HepG2 (cell line): ENCODE measurements at regions not wholly inside any gene's neighbourhood (a gene's known extent, or its start where the extent isn't known, plus 50 kb on each side); places are given as distances from the start of the nearest gene placed in this dataset.
A peak's percentile ranks its signal among the peaks of the same experiment; 100 is the strongest.

Experiments
- ATAC-seq: fragments of 200-7000 bp; cut with Tn5 transposase; 3 replicates; pipeline ENCODE4 v1.9.1; 2020; ENCODE audit warnings: mild to moderate bottlenecking, moderate library complexity
- BruUV-seq: library from RNA; stranded (reverse); fragments of 400-500 nt; replicated peaks from 2 replicates; lab custom pipeline; 2021; lab: Mats Ljungman, UMichigan
- CTCF ChIA-PET: fragments of 300-600 bp; formaldehyde crosslinking; extraction: SDS; loops from one replicate; lab custom pipeline; 2021; ENCODE audit warnings: low total read pairs, inconsistent platforms, low intra/inter-chr PET ratio; lab: Yijun Ruan, JAX
- POLR2A ChIA-PET: fragments of 350-600 bp; sonication (Branson Sonifier 250); formaldehyde crosslinking; loops from one replicate; lab custom pipeline; 2020; ENCODE audit warnings: antibody characterized with exemption, inconsistent platforms; lab: Yijun Ruan, JAX
- DNase-seq: peaks from one replicate; pipeline ENCODE4 v3.0.0-alpha.2; 2015; ENCODE audit warnings: low spot score
- FAIRE-seq: peaks from 3 replicates; lab custom pipeline; 2011; peaks lifted over from hg19 to GRCh38; lab: Jason Lieb, UNC
- H2AFZ ChIP-seq: one replicate; pipeline ENCODE4 v1.6.1; 2011; ENCODE audit warnings: low read length, inconsistent platforms
- H3K27ac ChIP-seq: fragments of 300-600 bp; 3 replicates; pipeline ENCODE4 v1.8.0; 2011; ENCODE audit warnings: mixed run types, mild to moderate bottlenecking, mixed read lengths, low read length, inconsistent platforms; ENCODE audit not compliant: insufficient read depth; ENCODE audit errors: extremely low read length
- H3K27me3 ChIP-seq, 2 experiments: fragments of 200-600 bp in 1 of 2; 2 replicates in 1 of 2; 3 replicates in 1 of 2; pipeline versions ENCODE4 v1.6.0 to v1.8.0; 2011; ENCODE audit warnings: low read length in 2 of 2, mild to moderate bottlenecking in 2 of 2, moderate library complexity in 2 of 2, inconsistent platforms in 1 of 2; ENCODE audit not compliant: insufficient read depth in 2 of 2, control insufficient read depth in 1 of 2
- H3K36me3 ChIP-seq, 2 experiments: fragments of 200-600 bp in 1 of 2; replicated peaks in 1 of 2; 2 replicates in 1 of 2; 3 replicates in 1 of 2; pipeline versions ENCODE4 v1.5.1 to v1.8.0; 2011; ENCODE audit warnings: low read length in 2 of 2, inconsistent platforms in 1 of 2; ENCODE audit not compliant: insufficient read depth in 2 of 2, control insufficient read depth in 1 of 2
- H3K4me1 ChIP-seq: 2 replicates; pipeline ENCODE4 v1.5.1; 2012; ENCODE audit warnings: low read length, inconsistent platforms; ENCODE audit not compliant: insufficient read depth
- H3K4me2 ChIP-seq: 2 replicates; pipeline ENCODE4 v1.6.0; 2011; ENCODE audit warnings: low read depth, low read length, inconsistent platforms
- H3K4me3 ChIP-seq, 3 experiments: fragments of 200-600 bp in 1 of 3; sonication (generic), shearing (Covaris generic) in 1 of 3; replicated peaks in 1 of 3; 2 replicates each; pipeline ENCODE4 v1.5.1; 2011 to 2016; ENCODE audit warnings: low read length in 3 of 3, inconsistent platforms in 2 of 3, low read depth in 2 of 3, mild to moderate bottlenecking in 2 of 3, control low read depth in 1 of 3, mixed read lengths in 1 of 3; ENCODE audit not compliant: insufficient read depth in 1 of 3
- H3K79me2 ChIP-seq: one replicate; pipeline ENCODE4 v1.6.1; 2011; ENCODE audit warnings: low read length, inconsistent platforms; ENCODE audit not compliant: insufficient read depth
- H3K9ac ChIP-seq: 2 replicates; pipeline ENCODE4 v1.6.0; 2011; ENCODE audit warnings: mild to moderate bottlenecking, low read depth, low read length, inconsistent platforms; ENCODE audit not compliant: insufficient read depth
- H3K9me3 ChIP-seq: 2 replicates; pipeline ENCODE4 v1.5.1; 2012; ENCODE audit warnings: mild to moderate bottlenecking, low read length
- H4K20me1 ChIP-seq: 2 replicates; pipeline ENCODE4 v1.6.0; 2011; ENCODE audit warnings: inconsistent platforms, mild to moderate bottlenecking, low read length, moderate library complexity; ENCODE audit not compliant: insufficient read depth
- ARID3A ChIP-seq: IDR thresholded peaks from 2 replicates; pipeline ENCODE4 v1.6.1; 2012; ENCODE audit warnings: low read depth, low read length, improper control_type of control experiment
- CENPT ChIP-seq: sonication (generic); formaldehyde crosslinking; IDR thresholded peaks from 2 replicates; pipeline ENCODE4 v1.8.0; 2022; ENCODE audit warnings: low read depth, mild to moderate bottlenecking, moderate library complexity, missing genetic modification reagents
- HES4 ChIP-seq: sonication (generic); formaldehyde crosslinking; IDR thresholded peaks from 2 replicates; pipeline ENCODE4 v1.9.0; 2021; ENCODE audit warnings: mild to moderate bottlenecking, missing genetic modification reagents, borderline replicate concordance
- HNRNPUL1 ChIP-seq: fragments of 200-400 bp; formaldehyde crosslinking; IDR thresholded peaks from 2 replicates; pipeline ENCODE4 v1.6.1; 2017; ENCODE audit warnings: low read depth, mild to moderate bottlenecking, low read length, moderate library complexity
- SIX1 ChIP-seq: sonication (generic); formaldehyde crosslinking; IDR thresholded peaks from 2 replicates; pipeline ENCODE4 v1.4.0; 2020; ENCODE audit warnings: missing genetic modification reagents, borderline replicate concordance
- SMAD3 ChIP-seq: sonication (generic); formaldehyde crosslinking; IDR thresholded peaks from 2 replicates; pipeline ENCODE4 v1.4.0; 2020; ENCODE audit warnings: missing genetic modification reagents
- THRA ChIP-seq: sonication (generic); formaldehyde crosslinking; IDR thresholded peaks from 2 replicates; pipeline ENCODE4 v1.4.0; 2020; ENCODE audit warnings: missing genetic modification reagents, borderline replicate concordance
- ZNF138 ChIP-seq: sonication (generic); formaldehyde crosslinking; IDR thresholded peaks from 2 replicates; pipeline ENCODE4 v1.5.0; 2020; ENCODE audit warnings: mild to moderate bottlenecking, low read depth, missing genetic modification reagents
- ZNF180 ChIP-seq: sonication (generic); formaldehyde crosslinking; IDR thresholded peaks from 2 replicates; pipeline ENCODE4 v1.4.0; 2020; ENCODE audit warnings: low read depth, missing genetic modification reagents, borderline replicate concordance
- ZSCAN22 ChIP-seq: sonication (generic); formaldehyde crosslinking; IDR thresholded peaks from 2 replicates; pipeline ENCODE4 v1.4.0; 2020; ENCODE audit warnings: mild to moderate bottlenecking, missing genetic modification reagents
- WGBS: methylation state at CpG from one replicate; pipeline ENCODE4 v1.1.6; 2017; ENCODE audit warnings: low lambda C conversion rate; 5-methylcytosine and 5-hydroxymethylcytosine counted together
- in situ Hi-C: cut with HindIII; loops from 2 replicates; pipeline ENCODE4 v1.10.0; 2017; ENCODE audit warnings: low pct_unique_long_range_greater_than_20kb; ENCODE audit not compliant: extremely low pct_ligation_motif_present
- intact Hi-C: fragments of 100-400 bp; cut with micrococcal nuclease; formaldehyde crosslinking; loops from one replicate; pipeline ENCODE4 v1.10.0; 2022; ENCODE audit not compliant: unreplicated experiment
- TF ChIP-seq, protein P1 (sequence below): sonication (generic); formaldehyde crosslinking; conservative IDR thresholded peaks from 2 replicates; pipeline ENCODE4 v1.5.0; 2020; ENCODE audit warnings: missing genetic modification reagents
- TF ChIP-seq, protein P2 (sequence below): sonication (generic); formaldehyde crosslinking; IDR thresholded peaks from 2 replicates; pipeline ENCODE4 v1.8.0; 2022; ENCODE audit warnings: missing genetic modification reagents, low read depth, mild to moderate bottlenecking, borderline replicate concordance

DNA sequence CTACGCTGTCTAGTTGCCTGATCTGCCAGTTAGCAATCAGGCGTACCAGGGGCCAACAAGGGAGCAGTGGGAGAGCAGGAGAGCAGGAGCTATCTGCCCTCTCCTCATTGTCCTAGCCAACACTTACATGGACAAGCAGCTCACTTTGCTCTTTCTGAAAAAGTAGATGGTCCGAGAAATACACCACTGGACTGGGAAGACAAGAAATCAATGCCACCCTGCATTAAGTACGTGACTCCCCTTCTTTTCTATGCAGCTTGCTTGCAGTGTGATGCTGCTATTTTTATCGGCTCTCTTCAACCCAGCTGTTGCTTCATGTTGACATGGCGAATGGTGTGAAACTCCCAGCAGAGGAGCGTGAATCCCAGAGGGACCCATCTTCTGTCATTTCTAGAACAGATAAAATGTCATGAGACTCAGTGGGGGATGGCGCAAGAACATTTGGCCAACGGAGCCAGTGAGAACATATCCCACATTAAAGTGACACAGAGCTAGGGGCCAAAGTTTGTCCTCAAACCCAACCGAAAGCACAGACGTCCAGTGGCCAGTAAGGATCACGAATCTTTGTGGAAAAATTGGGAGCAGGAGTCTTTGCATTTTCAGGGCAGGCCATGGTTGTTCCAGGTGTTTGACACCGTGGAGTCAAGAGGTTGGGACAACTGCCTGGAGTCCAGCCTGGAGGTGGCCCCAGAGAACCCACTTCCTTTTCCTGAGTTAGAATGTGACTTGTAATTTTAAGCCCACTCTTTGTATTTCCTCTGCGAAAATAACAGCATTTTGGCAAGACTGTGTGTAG is 53.7 kb upstream of the MEF2A start:
- Histone ChIP-seq H4K20me1 (no peaks in the 10 kb centered on the region), H3K27ac (no peak overlapping the region), H3K4me3 (no peak overlapping the region), H3K4me2 (0 out of 2 replicates have a peak overlapping the region, but pooled peaks have one; percentile 10), H3K36me3 (no peaks in the 10 kb centered on the region), H3K27me3 (no peaks in the 10 kb centered on the region; a peak in 1 of 5 replicates), H3K9ac (no peak overlapping the region), H3K9me3 (no peaks in the 10 kb centered on the region), H2AFZ (no peak overlapping the region), H3K4me1 (peaks cover 11% of the 10 kb centered on the region), H3K79me2 (no peaks in the 10 kb centered on the region)
- in situ Hi-C loops (no loop called here), intact Hi-C loops (no loop called here)
- BruUV-seq = no TSS peak
- WGBS = 48% methylated on average over 10 of the region's 14 CpGs
- ATAC-seq = no peak
- no peak for DNase-seq
- CTCF ChIA-PET = no interaction called here
- no peak for FAIRE-seq
- POLR2A ChIA-PET = no interaction called here
- no peak for TF ChIP-seq SMAD3 (CRISPR knock-in tag)
- no peak for TF ChIP-seq ZSCAN22 (CRISPR knock-in tag)
- TF ChIP-seq ZNF180 (CRISPR knock-in tag) = no peak
- TF ChIP-seq, protein P1, sequence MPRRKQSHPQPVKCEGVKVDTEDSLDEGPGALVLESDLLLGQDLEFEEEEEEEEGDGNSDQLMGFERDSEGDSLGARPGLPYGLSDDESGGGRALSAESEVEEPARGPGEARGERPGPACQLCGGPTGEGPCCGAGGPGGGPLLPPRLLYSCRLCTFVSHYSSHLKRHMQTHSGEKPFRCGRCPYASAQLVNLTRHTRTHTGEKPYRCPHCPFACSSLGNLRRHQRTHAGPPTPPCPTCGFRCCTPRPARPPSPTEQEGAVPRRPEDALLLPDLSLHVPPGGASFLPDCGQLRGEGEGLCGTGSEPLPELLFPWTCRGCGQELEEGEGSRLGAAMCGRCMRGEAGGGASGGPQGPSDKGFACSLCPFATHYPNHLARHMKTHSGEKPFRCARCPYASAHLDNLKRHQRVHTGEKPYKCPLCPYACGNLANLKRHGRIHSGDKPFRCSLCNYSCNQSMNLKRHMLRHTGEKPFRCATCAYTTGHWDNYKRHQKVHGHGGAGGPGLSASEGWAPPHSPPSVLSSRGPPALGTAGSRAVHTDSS (CRISPR knock-in tag) = no peak
- no peak for TF ChIP-seq HNRNPUL1
- TF ChIP-seq HES4 (CRISPR knock-in tag) = no peak

DNA sequence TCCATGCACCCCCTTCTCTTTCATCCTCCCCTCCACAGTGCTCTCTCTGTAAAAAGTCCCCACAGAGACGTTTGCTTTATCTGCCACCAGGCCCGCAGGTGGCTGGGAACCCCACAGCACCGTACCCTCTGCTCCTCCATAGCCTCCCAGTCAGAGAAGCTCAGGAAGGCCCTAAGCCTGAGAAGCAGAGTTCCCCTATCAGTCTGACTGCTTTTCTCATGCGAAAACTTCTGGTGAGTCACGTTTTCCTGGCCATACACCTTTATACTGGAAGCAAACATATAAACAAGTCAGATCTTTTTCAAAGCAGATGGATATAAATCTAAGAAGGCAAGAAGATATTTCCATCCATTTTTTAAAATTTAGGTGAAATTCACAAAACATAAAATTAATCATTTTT is 51.5 kb upstream of the MEF2A start:
- intact Hi-C loops = no loop called here
- no peak overlapping the region for H3K4me3 ChIP-seq
- H3K36me3 ChIP-seq = no peaks in the 10 kb centered on the region
- no peak overlapping the region for H2AFZ ChIP-seq
- FAIRE-seq = no peak
- ChIA-PET CTCF (no interaction called here), POLR2A (no interaction called here)
- H3K27ac ChIP-seq = no peak overlapping the region
- WGBS = 20% methylated on average over 5 of the region's 5 CpGs
- no peak for ATAC-seq
- no peaks in the 10 kb centered on the region for H3K4me1 ChIP-seq
- H3K9ac ChIP-seq = no peak overlapping the region
- in situ Hi-C loops = no loop called here
- H3K79me2 ChIP-seq = no peaks in the 10 kb centered on the region
- no peaks in the 10 kb centered on the region for H3K9me3 ChIP-seq
- BruUV-seq = no TSS peak
- DNase-seq = no peak
- H3K4me2 ChIP-seq = no peak overlapping the region
- H3K27me3 ChIP-seq = no peaks in the 10 kb centered on the region; a peak in 1 of 5 replicates
- no peaks in the 10 kb centered on the region for H4K20me1 ChIP-seq
- no peak for TF ChIP-seq SIX1 (CRISPR knock-in tag)
- TF ChIP-seq THRA (CRISPR knock-in tag) = no peak
- TF ChIP-seq HES4 (CRISPR knock-in tag) = no peak
- TF ChIP-seq ZNF138 (CRISPR knock-in tag) = no peak
- TF ChIP-seq, protein P2, sequence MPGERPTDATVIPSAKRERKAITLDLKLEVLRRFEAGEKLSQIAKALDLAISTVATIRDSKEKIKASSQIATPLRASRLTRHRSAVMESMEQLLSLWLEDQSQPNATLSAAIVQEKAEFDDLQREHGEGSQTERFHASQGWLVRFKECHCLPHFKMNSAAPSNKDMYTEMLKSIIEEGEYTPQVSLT (CRISPR knock-in tag) = no peak
- TF ChIP-seq ARID3A = no peak
- TF ChIP-seq CENPT (CRISPR knock-in tag) = no peak
